ENCODE measurements at regions not wholly inside any gene's neighbourhood (a gene's known extent, or its start where the extent isn't known, plus 50 kb on each side); places are given as distances from the start of the nearest gene placed in this dataset.

GRCh38 chr9:4929917-4930316 is 55.2 kb upstream of the JAK2 start:
- H3K4ac ChIP-seq (ENCODE audit: low read depth in 1 of 2, low read length in 2 of 2) = no peak overlapping the region
- no peak overlapping the region for H3K4me3 ChIP-seq (ENCODE audit: insufficient read depth in 1 of 2, low read depth in 1 of 2, low read length in 2 of 2)
- no peak overlapping the region for H2AFZ ChIP-seq (ENCODE audit: low read depth, low read length)
- no peaks in the 10 kb centered on the region for H3K36me3 ChIP-seq (ENCODE audit: control insufficient read depth in 1 of 2, insufficient read depth in 2 of 2, low read depth in 1 of 2, low read length in 2 of 2)
- H3K79me1 ChIP-seq (replicated peaks; ENCODE audit: low read length, poor library complexity, severe bottlenecking) = no peaks in the 10 kb centered on the region
- H3K18ac ChIP-seq (ENCODE audit: low read depth in 1 of 2, low read length in 2 of 2) = no peak overlapping the region
- no peaks in the 10 kb centered on the region for H3K27me3 ChIP-seq (ENCODE audit: control insufficient read depth in 1 of 2, insufficient read depth in 1 of 2, low read length in 2 of 2)
- H4K8ac ChIP-seq (ENCODE audit: low read length) = no peak overlapping the region
- WGBS = 71% methylated on average over 1 of the region's 2 CpGs
- no peak overlapping the region for H2AK5ac ChIP-seq (ENCODE audit: low read length, severe bottlenecking)
- H3K9me3 ChIP-seq (ENCODE audit: control insufficient read depth, low read length) = no peaks in the 10 kb centered on the region
- H2BK15ac ChIP-seq (ENCODE audit: low read depth, poor library complexity, severe bottlenecking) = no peak overlapping the region
- no peak overlapping the region for H3K14ac ChIP-seq (ENCODE audit: low read length in 2 of 2)
- H3K27ac ChIP-seq (ENCODE audit: low read length, poor library complexity, severe bottlenecking) = no peak overlapping the region
- no peak overlapping the region for H3K23ac ChIP-seq (ENCODE audit: low read length in 2 of 2)
- no peak overlapping the region for H2BK5ac ChIP-seq (ENCODE audit: low read depth, low read length, poor library complexity, severe bottlenecking)
- H3K4me2 ChIP-seq (ENCODE audit: low read length, poor library complexity, severe bottlenecking) = no peak overlapping the region
- H3K4me1 ChIP-seq (ENCODE audit: control insufficient read depth, insufficient read depth, low read depth, low read length) = no peaks in the 10 kb centered on the region
- H4K91ac ChIP-seq (ENCODE audit: low read length) = no peak overlapping the region
- H3K9ac ChIP-seq (ENCODE audit: low read length) = no peak overlapping the region
- no peak for DNase-seq
- H2BK120ac ChIP-seq (ENCODE audit: low read depth, low read length) = no peak overlapping the region
- H2BK12ac ChIP-seq (ENCODE audit: low read length in 2 of 2) = no peak overlapping the region

- 98% methylated on average over 3 of the region's 4 CpGs for WGBS
- Histone ChIP-seq H3K4me2 (ENCODE audit: low read length, poor library complexity, severe bottlenecking) (no peak overlapping the region), H3K14ac (ENCODE audit: low read length in 2 of 2) (no peak overlapping the region), H3K4ac (ENCODE audit: low read depth in 1 of 2, low read length in 2 of 2) (no peak overlapping the region), H2BK120ac (ENCODE audit: low read depth, low read length) (no peak overlapping the region), H3K27ac (ENCODE audit: low read length, poor library complexity, severe bottlenecking) (no peak overlapping the region), H2BK12ac (ENCODE audit: low read length in 2 of 2) (no peak overlapping the region), H3K9ac (ENCODE audit: low read length) (no peak overlapping the region), H4K8ac (ENCODE audit: low read length) (no peak overlapping the region), H2BK15ac (ENCODE audit: low read depth, poor library complexity, severe bottlenecking) (no peak overlapping the region), H3K18ac (ENCODE audit: low read depth in 1 of 2, low read length in 2 of 2) (no peak overlapping the region), H3K27me3 (ENCODE audit: control insufficient read depth in 1 of 2, insufficient read depth in 1 of 2, low read length in 2 of 2) (no peaks in the 10 kb centered on the region), H3K4me1 (ENCODE audit: control insufficient read depth, insufficient read depth, low read depth, low read length) (peaks cover 3% of the 10 kb centered on the region), H3K79me1 (replicated peaks; ENCODE audit: low read length, poor library complexity, severe bottlenecking) (no peaks in the 10 kb centered on the region), H2BK5ac (ENCODE audit: low read depth, low read length, poor library complexity, severe bottlenecking) (no peak overlapping the region), H2AFZ (ENCODE audit: low read depth, low read length) (no peak overlapping the region), H3K23ac (ENCODE audit: low read length in 2 of 2) (no peak overlapping the region), H3K4me3 (ENCODE audit: insufficient read depth in 1 of 2, low read depth in 1 of 2, low read length in 2 of 2) (no peak overlapping the region), H3K36me3 (ENCODE audit: control insufficient read depth in 1 of 2, insufficient read depth in 2 of 2, low read depth in 1 of 2, low read length in 2 of 2) (no peaks in the 10 kb centered on the region), H4K91ac (ENCODE audit: low read length) (no peak overlapping the region), H3K9me3 (ENCODE audit: control insufficient read depth, low read length) (no peaks in the 10 kb centered on the region), H2AK5ac (ENCODE audit: low read length, severe bottlenecking) (no peak overlapping the region)
- no peak for DNase-seq
Measured at GRCh38 chr9:4932681-4933080, 52.4 kb upstream of the JAK2 start.

- no peaks in the 10 kb centered on the region for H3K36me3 ChIP-seq (ENCODE audit: control insufficient read depth in 1 of 2, insufficient read depth in 2 of 2, low read depth in 1 of 2, low read length in 2 of 2)
- no peak overlapping the region for H3K27ac ChIP-seq (ENCODE audit: low read length, poor library complexity, severe bottlenecking)
- no peak overlapping the region for H3K4ac ChIP-seq (ENCODE audit: low read depth in 1 of 2, low read length in 2 of 2)
- H2AK5ac ChIP-seq (ENCODE audit: low read length, severe bottlenecking) = no peak overlapping the region
- no peaks in the 10 kb centered on the region for H3K27me3 ChIP-seq (ENCODE audit: control insufficient read depth in 1 of 2, insufficient read depth in 1 of 2, low read length in 2 of 2)
- DNase-seq = no peak
- no peak overlapping the region for H3K18ac ChIP-seq (ENCODE audit: low read depth in 1 of 2, low read length in 2 of 2)
- H2BK15ac ChIP-seq (ENCODE audit: low read depth, poor library complexity, severe bottlenecking) = no peak overlapping the region
- H2BK5ac ChIP-seq (ENCODE audit: low read depth, low read length, poor library complexity, severe bottlenecking) = no peak overlapping the region
- 93% methylated on average over 1 of the region's 4 CpGs for WGBS
- no peak overlapping the region for H4K91ac ChIP-seq (ENCODE audit: low read length)
- no peak overlapping the region for H3K14ac ChIP-seq (ENCODE audit: low read length in 2 of 2)
- peak overlapping the region in 1 of 2 experiments; percentile 67 for H3K4me3 ChIP-seq (ENCODE audit: insufficient read depth in 1 of 2, low read depth in 1 of 2, low read length in 2 of 2)
- no peaks in the 10 kb centered on the region for H3K9me3 ChIP-seq (ENCODE audit: control insufficient read depth, low read length)
- peaks cover 3% of the 10 kb centered on the region for H3K4me1 ChIP-seq (ENCODE audit: control insufficient read depth, insufficient read depth, low read depth, low read length)
- H2AFZ ChIP-seq (ENCODE audit: low read depth, low read length) = no peak overlapping the region
- no peaks in the 10 kb centered on the region for H3K79me1 ChIP-seq (replicated peaks; ENCODE audit: low read length, poor library complexity, severe bottlenecking)
- no peak overlapping the region for H3K9ac ChIP-seq (ENCODE audit: low read length)
- no peak overlapping the region for H3K4me2 ChIP-seq (ENCODE audit: low read length, poor library complexity, severe bottlenecking)
- H2BK12ac ChIP-seq (ENCODE audit: low read length in 2 of 2) = no peak overlapping the region
- H3K23ac ChIP-seq (ENCODE audit: low read length in 2 of 2) = no peak overlapping the region
- H4K8ac ChIP-seq (ENCODE audit: low read length) = no peak overlapping the region
- no peak overlapping the region for H2BK120ac ChIP-seq (ENCODE audit: low read depth, low read length)
Measured at GRCh38 chr9:4933177-4933576, 51.9 kb upstream of the JAK2 start.

GRCh38 chr9:4933861-4934260 is 51.2 kb upstream of the JAK2 start:
- Histone ChIP-seq H3K4me2 (ENCODE audit: low read length, poor library complexity, severe bottlenecking) (no peak overlapping the region), H3K4ac (ENCODE audit: low read depth in 1 of 2, low read length in 2 of 2) (no peak overlapping the region), H3K27ac (ENCODE audit: low read length, poor library complexity, severe bottlenecking) (no peak overlapping the region), H2AK5ac (ENCODE audit: low read length, severe bottlenecking) (no peak overlapping the region), H2BK120ac (ENCODE audit: low read depth, low read length) (no peak overlapping the region), H3K27me3 (ENCODE audit: control insufficient read depth in 1 of 2, insufficient read depth in 1 of 2, low read length in 2 of 2) (no peaks in the 10 kb centered on the region), H3K36me3 (ENCODE audit: control insufficient read depth in 1 of 2, insufficient read depth in 2 of 2, low read depth in 1 of 2, low read length in 2 of 2) (no peaks in the 10 kb centered on the region), H3K4me1 (ENCODE audit: control insufficient read depth, insufficient read depth, low read depth, low read length) (peaks cover 3% of the 10 kb centered on the region), H3K9me3 (ENCODE audit: control insufficient read depth, low read length) (no peaks in the 10 kb centered on the region), H3K18ac (ENCODE audit: low read depth in 1 of 2, low read length in 2 of 2) (no peak overlapping the region), H3K23ac (ENCODE audit: low read length in 2 of 2) (no peak overlapping the region), H3K79me1 (replicated peaks; ENCODE audit: low read length, poor library complexity, severe bottlenecking) (no peaks in the 10 kb centered on the region), H4K8ac (ENCODE audit: low read length) (no peak overlapping the region), H2BK5ac (ENCODE audit: low read depth, low read length, poor library complexity, severe bottlenecking) (no peak overlapping the region), H3K14ac (ENCODE audit: low read length in 2 of 2) (no peak overlapping the region), H2AFZ (ENCODE audit: low read depth, low read length) (no peak overlapping the region), H3K4me3 (ENCODE audit: insufficient read depth in 1 of 2, low read depth in 1 of 2, low read length in 2 of 2) (no peak overlapping the region), H2BK15ac (ENCODE audit: low read depth, poor library complexity, severe bottlenecking) (no peak overlapping the region), H2BK12ac (ENCODE audit: low read length in 2 of 2) (no peak overlapping the region), H3K9ac (ENCODE audit: low read length) (no peak overlapping the region), H4K91ac (ENCODE audit: low read length) (no peak overlapping the region)
- no peak for DNase-seq
- 88% methylated on average over 1 of the region's 2 CpGs for WGBS
